ENCODE measurements at regions not wholly inside any gene's neighbourhood (a gene's known extent, or its start where the extent isn't known, plus 50 kb on each side); places are given as distances from the start of the nearest gene placed in this dataset.
A peak's percentile ranks its signal among the peaks of the same experiment; 100 is the strongest.

DNA sequence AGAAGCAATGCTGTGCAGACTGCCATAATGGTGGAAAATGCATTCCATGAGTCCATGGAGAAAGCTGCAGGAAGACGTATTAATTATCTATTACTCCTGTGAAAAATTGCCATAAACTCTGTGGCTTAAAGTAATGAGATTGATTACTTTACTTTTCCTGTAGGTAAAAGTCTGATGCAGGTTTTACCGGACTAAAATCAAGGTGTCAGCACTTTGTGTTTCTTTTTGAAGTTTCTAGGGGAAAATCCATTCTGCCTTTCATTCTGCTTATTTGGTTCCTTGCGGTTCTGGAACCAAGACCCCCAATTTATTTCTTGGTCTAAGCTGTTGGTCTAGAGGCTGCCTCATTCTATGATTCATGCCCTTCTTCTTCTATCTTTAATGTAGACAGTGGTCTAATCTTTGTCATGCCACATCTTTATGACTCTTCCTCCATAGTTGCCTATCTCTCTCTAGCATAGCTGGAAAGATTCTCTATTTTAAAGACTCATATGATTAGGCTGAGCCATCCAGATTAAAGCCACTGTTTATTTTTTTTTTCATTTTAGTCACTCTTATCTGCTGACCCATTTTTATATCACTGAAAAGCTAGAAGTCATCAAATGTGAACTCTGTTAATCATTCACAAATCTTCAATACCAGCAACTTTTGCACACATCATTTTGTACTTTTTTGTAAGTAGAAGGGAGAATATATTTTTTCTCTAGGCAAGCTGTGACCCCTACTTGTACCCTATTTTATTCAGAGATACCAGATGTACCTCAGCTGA, 2056.4 kb downstream of the PCDH7 start:
- ATAC-seq: no peak

DNA sequence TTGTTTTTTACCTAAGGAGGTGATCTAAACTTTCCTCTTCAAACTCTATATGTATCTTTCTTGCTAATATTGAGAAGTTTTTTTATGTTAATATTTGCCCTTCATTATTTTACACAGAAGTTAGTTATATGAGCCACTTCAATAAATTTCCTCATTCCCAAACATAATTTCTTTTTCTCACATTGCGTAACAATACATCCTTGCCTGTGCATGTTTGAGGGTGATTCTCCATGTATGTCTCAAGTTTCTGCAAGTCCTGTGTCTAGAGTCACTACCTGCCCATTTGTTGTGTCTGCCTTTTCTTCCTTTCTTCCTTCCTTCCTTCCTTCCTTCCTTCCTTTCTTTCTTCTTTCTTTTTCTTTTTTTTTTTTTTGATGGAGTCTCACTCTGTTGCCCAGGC, 2057.9 kb downstream of the PCDH7 start:
- ATAC-seq: no peak

DNA sequence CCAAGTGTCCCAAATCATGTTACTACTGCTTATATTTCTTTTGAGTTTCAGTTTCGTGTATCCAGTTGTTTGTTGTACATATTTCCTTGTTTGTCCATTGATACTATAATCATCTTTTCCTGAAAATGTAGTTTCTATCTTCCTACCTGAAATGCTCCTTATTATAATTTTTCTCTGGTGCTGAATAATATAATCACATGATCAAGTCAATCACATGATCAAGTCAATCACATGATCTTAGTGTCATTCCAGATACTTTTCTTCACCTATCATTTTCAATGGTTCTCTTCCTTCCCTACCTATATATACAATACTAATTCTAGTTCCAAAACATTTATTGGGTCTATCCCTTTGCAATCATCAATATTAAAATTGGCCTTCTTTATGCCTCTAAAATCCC, 2058.8 kb downstream of the PCDH7 start:
- no peak for ATAC-seq

DNA sequence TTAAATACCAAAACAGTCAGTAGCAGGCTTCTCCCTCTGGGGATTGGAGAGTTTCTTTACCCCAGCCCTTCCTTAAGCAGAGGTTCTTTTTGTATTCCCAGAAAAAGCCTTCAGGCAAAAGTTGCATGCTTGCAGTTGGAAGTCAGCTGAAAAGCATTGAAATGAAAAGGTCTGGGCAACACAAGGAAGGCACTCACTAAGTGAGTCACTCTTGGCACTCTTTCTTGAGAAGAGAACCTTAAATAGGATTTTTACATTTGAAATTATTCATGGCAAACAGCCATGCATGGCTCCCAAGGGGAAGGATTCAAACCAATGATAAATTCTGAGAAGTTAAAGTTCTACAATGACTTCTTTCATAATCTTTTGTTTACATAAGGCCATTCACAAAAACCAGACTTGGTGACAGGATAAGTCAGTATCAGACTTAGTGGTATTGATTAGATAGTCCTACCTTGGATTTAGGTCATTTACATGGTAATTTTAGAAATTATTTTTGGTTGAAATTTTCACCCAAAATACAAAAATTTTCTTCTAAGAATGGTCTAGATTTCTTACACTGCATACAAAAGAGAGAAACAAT, 2068.9 kb downstream of the PCDH7 start:
- ATAC-seq: peak; percentile 67

DNA sequence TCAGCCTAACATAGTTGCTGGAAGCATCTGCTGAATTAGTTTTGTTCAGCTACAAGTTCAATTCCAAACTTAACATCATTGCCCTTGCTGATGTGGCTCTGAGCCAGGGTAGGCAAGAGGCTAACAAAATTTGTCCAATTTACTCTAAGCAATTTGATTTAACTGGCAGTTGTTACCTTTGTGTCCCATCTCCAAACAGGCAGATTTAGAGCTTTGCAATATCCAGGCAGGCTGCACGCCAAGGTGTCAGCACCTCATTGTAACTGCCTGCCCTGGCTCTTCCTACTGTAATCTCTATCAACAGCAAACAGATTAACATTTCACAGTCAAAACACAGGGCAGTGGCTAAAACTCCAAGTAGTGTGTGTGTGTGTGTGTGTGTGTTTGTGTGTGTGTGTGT, 2070.6 kb downstream of the PCDH7 start:
- ATAC-seq: no peak

DNA sequence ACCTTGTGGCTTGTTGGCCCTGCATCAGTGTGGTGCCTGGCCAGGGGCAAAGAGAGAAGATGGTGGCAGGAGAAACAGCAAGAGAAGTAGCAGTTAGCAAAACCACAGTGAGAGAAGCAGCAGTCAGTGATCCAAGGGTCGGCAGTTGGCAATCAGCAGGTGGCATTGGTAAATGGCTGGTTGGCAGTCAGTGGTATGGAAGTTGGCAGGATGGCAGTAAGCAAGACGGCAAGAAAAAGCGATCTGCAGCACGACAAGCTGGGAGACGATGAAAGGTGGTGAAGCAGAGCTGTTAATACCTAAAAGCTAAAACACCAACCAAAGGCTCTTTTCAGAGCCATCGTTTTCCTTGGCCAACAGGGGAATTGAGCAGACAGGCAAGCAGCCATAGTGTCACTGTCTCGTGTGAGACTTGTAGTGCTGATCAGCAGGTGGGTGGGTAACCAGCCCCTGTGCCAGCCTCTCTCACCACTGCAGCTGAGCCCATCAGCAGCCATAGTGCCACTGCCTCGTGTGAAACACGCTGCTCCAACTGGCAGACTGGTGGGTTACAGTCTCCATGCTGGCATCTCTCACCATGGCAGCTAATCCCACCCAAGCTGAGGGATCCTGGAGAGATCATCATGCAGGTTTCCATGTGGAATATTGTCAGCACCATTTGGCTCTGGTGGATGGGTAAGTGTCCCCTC, 2078.4 kb downstream of the PCDH7 start:
- no peak for ATAC-seq

DNA sequence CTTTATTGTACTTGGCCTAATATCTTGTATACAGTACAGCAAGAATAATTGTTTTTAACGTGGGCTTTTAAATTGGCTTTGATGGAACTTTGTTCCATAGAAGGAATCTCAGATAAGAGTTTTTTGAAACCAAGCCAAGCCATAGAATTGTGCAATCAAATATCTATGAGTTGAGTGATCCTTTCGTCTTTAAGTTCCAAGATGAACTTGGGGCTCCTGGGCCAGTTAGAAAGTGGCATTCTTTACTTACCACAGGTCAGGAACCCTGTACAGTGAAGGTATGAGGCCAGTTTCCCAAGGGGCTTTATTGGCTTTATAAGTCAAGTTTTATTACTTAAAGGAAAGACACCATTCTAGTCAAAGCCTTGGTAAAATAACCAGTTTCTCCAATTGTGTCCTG, 2104.2 kb downstream of the PCDH7 start:
- ATAC-seq: no peak

DNA sequence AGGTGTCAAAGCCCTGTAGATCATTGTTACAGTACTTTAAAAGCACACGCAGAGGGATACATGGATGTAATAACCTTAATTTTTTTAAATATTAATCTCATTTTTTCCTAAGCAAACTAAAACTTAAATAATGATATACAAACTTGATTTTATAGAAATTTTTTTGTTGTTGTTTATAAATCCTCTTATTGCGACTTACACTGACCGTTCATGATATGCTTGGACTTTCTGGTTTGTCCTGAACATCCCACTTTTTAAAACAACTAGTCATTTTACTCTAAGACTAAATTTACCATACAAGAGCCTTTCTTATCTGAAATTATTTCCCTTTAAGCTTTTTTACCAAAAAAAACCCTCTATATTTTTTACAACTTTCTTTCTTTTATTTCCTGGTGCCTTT, 2106.0 kb downstream of the PCDH7 start:
- ATAC-seq: no peak

DNA sequence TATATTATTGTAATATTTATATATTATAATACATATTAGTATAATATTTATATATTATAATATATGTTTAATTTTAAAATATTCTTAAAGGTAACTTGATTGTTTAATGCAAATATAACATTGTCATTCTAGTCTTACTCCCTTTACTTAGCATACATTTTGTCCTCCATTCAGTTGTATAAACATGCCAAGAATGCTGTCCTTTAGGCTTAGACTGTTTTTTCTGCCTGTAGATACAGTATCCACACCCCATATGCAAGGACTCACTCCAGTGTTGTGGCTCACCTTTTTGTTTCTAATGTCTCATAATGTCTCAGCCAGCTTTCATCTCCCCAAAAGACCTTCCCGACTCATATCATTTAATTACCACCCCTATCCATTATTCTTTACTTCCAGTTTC, 2110.0 kb downstream of the PCDH7 start:
- ATAC-seq: no peak

DNA sequence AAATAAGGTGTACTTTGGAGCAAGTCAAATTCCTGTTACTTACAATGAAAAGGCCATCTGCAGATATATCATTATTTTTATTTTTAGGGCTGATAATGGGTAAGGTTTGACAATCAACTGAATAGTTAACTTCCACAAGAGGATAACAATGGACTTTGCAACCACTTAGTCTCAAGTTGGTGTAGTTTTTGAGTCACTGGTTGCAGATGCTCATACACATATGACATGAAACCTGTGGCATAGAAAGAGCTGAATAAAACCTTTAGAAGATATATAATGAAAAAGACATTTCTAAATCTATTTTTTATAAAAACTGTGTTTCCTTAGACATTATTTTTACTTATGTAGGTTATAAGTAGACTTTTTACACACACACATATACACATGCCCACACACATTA, 2110.9 kb downstream of the PCDH7 start:
- ATAC-seq: no peak

DNA sequence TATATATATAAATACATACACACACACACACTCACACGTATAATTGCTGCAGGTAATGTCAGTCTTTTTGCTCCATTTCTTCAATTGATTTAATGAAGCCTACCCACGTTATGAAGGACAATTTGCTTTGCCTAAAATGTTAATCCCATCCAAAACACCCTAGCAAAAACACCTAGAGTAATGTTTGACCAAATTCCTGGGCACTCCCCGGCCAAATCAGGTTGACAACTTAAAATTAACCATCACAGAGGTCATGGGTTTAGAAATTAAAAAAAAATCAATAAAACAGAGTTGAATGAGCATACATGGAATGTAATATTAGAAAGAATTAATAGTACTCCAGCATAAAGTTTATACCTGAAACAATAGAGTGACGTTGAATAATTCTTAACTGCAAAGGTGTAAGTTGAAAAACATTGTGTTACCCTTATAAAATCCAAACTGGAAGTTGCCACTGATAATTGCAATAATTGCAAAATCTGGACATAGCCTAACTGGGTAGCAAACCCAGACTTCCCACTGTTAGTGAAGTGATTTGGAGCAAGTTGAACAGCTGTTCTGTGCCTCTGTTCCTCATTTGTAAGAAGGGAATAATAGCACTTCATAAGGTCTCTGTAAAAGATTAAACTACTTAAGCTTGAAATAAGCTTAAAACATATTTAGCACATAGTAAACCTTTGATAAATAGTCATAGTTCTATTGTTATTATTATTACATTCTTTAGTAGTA, 2120.5 kb downstream of the PCDH7 start:
- no peak for ATAC-seq

DNA sequence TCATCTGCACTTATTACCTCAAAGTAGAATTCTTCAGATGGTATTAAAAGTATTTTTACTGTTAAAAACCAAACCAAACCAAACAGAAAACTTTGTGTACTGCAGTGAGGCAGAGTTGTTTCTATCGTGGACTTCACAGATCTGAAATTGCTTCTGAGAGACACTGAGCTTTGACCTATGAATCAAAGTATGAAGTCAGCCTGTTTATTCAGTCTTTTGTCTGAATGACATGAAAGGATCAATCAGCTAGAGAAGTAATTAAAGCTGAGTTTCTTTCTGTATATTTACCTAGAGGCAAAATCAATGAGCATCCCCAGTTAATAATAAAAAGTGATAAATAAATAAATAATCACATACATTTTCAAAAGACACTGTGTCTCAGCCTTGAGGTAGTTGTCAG, 2121.0 kb downstream of the PCDH7 start:
- ATAC-seq: no peak

DNA sequence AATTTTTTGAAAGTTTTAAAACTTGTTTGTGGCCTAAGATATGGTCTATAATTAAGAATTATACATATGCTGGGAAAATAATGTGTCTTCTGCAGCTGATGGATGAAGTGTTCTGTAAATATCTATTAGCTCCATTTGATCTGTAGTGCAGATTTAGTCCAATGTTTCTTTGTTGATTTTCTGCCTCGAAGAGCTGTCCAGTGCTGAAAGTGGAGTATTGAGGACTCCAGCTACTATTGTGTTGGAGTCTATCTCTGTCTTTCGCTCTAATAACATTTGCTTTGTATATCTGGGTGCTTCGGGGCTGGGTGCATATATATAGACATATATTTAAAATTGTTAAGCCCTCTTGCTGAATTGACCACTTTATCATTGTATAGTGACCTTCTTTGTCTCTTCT, 2127.3 kb downstream of the PCDH7 start:
- ATAC-seq: no peak

DNA sequence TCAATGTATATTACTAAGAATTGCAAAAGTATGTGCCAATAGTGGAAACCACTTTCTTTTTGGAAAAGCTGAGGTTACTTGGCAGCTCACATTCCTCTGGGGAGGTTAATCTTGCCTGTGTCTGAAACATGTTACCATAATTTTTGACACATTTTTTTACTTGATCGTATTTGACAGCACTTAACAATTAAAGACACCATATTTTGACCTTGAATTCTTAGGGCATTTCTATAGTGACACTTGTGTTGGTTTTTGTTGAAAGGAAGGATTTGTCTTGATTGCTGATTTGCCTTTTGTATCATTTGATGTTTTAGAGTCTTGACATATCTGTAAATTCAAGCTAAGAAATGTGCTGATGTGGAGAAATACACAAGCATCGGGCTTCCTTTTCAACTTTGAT, 2135.5 kb downstream of the PCDH7 start:
- ATAC-seq: no peak

DNA sequence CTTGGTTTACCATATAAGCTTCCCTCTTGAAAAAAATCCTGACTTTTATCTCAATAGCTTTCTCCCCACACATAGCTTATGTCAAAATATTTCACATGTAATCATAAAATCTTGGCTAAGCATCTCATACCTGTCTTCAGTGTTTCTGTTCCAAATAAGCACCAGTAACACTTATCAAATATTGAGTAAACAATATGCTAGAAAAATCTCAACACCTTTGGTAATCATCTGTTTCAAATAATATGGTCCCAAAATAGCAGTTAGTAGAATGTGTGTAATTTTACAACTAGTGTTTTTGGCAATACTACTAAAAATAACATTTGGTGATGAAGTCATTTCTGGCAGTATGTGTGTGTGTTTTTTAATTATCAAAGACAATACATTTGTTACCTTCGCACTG, 2138.2 kb downstream of the PCDH7 start:
- ATAC-seq: no peak

DNA sequence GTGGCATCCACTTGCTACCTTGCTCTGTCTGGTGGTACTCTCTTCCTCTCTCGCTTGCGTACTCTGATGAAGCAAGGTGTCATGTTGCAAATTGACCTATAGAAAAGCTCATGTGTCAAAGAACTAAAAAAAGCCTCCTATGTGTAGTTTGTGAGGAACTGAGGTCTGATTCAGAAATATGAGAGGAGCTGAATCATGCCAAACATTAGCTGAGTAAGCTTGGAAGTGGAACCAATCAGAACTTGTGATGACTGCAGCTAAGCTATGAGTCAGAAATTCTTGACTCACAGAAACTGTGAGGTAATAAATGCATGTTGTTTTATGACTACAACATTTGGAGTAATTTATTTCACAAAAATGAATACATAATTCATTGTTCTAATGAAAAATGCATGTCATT, 2138.8 kb downstream of the PCDH7 start:
- ATAC-seq: peak; percentile 62

DNA sequence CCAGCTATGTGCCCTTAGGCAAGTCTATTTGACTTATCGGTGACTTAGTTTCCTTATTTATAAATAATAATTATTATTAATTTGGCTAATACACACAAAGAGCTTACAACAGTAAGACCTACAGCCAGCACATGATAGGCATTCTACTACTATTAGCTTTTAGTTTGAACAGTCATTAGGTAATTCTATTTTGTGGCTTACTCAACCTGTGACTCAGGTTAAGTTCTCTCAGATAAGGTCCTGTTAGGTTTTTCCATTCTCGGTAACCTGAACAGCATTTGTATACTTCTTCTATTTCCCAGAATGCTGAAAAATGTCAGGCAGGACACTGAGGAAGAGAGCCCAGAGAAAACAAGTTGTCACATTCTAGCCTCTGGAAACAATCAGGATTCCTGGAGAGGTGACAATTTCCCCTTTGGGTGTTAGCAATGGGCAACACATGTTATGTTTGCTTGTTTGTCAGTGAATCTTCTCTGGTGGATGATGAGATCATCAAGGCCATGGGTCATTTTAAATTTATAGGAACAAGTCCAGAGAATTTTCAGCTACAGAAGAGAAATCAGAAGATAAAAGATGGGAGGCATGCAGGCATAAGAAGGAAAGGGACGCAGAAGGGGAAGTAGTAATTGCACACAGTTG, 2144.7 kb downstream of the PCDH7 start:
- no peak for ATAC-seq

DNA sequence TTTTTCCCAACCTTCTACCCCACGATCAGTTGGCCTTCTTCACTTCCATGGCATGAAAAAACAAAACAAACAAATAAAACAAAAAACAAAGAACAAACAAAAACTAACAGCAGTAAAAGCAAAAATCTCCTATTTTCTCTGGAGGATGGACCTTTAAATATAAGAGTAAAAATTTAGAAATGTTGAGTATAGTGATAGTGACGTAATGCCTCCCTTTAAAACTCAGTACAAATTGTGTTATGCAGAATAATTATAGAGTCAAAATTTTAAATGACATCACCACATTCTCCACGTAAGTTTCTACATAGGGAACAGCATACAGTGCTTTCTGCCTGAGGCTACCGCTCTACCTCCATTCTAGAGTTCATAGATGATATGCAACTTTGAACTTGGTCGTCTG, 2156.4 kb downstream of the PCDH7 start:
- no peak for ATAC-seq

DNA sequence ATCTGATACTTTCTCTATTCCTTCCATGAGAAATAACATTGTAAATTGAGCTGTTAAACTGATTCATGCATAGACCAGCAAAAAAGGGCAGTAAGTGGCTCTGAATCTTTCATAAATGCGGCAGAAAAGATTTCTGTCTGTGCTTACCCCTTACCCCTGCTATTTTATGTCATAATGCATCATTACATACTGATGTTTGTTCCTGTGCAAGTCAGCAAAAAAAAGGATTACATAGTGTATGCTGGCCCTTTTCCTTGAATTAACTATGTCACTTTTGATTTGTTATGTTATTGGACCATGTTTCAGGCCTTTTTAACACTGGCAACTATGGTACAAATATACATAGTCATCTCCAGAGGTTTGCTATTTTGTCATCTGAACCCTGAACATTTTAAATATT, 2159.7 kb downstream of the PCDH7 start:
- no peak for ATAC-seq

DNA sequence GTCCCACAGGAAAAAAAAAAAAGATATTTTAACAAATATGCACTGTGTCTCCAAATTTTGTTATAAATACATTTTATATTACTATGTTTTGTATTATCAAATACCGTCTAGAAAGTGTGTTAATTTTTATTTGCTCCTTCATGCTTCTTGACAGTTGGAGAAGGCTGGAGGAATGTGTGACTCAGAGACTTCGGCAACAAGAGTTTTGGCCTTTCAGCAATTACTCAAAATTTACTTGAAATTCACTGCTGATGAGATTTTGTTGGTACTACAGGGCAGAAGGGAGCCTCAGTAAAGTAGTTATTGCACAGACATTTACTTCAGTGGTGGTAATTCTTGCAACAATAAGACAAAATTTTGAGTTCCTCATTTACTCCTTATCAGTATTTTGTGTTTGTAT, 2164.0 kb downstream of the PCDH7 start:
- ATAC-seq: no peak

DNA sequence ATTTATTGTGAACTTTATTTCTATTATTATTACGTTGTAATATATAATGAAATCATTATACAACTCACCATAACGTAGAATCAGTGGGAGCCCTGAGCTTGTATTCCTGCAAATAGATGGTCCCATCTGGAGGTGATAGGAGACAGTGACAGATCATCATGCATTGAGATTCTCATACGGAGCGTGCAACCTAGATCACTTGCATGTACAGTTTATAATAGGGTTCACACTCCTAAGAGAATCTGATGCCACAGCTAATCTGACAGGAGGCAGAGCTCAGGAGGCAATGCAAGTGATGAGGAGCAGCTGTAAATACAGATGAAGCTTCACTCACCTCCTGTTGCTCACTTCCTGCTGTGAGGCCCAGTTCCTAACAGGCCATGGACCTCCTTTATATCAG, 2170.2 kb downstream of the PCDH7 start:
- ATAC-seq: no peak

DNA sequence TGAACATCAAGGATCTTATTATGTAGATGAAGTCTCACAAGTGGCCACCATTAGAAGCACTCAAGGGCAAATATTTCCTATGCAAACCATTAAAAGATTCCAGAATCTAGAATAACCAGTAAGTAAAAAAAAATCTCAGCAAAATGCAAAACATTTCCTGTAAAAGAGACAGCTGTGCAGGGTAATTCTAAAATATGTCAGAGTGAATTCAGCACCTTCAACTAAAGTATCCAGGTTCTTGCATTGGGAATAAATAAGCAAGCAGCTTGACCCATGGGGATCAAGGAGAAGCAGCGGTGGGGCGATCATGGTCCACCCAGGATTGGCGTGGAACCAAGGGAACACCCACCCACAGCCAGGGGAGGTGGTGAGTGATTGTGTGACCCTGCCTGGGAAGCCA, 2188.9 kb downstream of the PCDH7 start:
- no peak for ATAC-seq

DNA sequence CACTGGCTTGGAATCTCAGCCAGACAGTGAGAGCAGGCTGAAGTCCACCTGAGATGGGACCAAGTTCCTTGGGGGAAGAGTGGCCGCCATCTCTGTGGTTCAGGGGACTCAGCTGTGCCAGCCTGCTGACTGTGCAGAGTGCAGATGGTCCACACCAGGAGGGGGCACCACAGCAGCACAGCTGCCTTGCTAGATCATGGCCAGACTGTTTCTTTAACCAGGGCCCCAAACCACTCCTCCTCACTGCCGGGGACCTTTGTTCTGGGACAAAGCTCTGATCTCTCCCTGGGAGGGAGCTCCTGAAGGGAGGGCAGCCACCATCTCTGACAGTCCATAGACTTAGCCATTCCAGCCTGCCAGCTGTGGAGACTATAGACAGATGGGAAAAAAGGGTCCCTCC, 2189.6 kb downstream of the PCDH7 start:
- ATAC-seq: no peak

Data from esophagus mucosa (tissue), 1 donor.